ENCODE measurements at regions not wholly inside any gene's neighbourhood (a gene's known extent, or its start where the extent isn't known, plus 50 kb on each side); places are given as distances from the start of the nearest gene placed in this dataset.

- TF ChIP-seq CTCF (IDR thresholded peaks at IDR 0.05; ENCODE audit: borderline replicate concordance, insufficient read depth, low read depth, low read length), result no peak
- no peak overlapping the region for H3K4me3 ChIP-seq (ENCODE audit: low read depth, low read length)
Observed at GRCh38 chr3:18752273-18752934, 327.3 kb upstream of the SATB1 start.

GRCh38 chr3:18751514-18751913 is 326.4 kb upstream of the SATB1 start:
- no peak overlapping the region for H3K4me3 ChIP-seq (ENCODE audit: low read depth, low read length)
- no peak for TF ChIP-seq CTCF (IDR thresholded peaks at IDR 0.05; ENCODE audit: borderline replicate concordance, insufficient read depth, low read depth, low read length)

- no peak for TF ChIP-seq CTCF (IDR thresholded peaks at IDR 0.05; ENCODE audit: borderline replicate concordance, insufficient read depth, low read depth, low read length)
- H3K4me3 ChIP-seq (ENCODE audit: low read depth, low read length), result no peak overlapping the region
Observed at GRCh38 chr3:18747383-18747782, 322.2 kb upstream of the SATB1 start.

GRCh38 chr3:18745472-18745871 is 320.3 kb upstream of the SATB1 start:
- TF ChIP-seq CTCF (IDR thresholded peaks at IDR 0.05; ENCODE audit: borderline replicate concordance, insufficient read depth, low read depth, low read length), result no peak
- no peak overlapping the region for H3K4me3 ChIP-seq (ENCODE audit: low read depth, low read length)

GRCh38 chr3:18744472-18744871 is 319.3 kb upstream of the SATB1 start:
- no peak overlapping the region for H3K4me3 ChIP-seq (ENCODE audit: low read depth, low read length)
- no peak for TF ChIP-seq CTCF (IDR thresholded peaks at IDR 0.05; ENCODE audit: borderline replicate concordance, insufficient read depth, low read depth, low read length)

GRCh38 chr3:18743761-18744160 is 318.6 kb upstream of the SATB1 start:
- no peak overlapping the region for H3K4me3 ChIP-seq (ENCODE audit: low read depth, low read length)
- TF ChIP-seq CTCF (IDR thresholded peaks at IDR 0.05; ENCODE audit: borderline replicate concordance, insufficient read depth, low read depth, low read length), result no peak
